Progenitor cell of endocrine pancreas (in vitro differentiated cells): ENCODE measurements at regions not wholly inside any gene's neighbourhood (a gene's known extent, or its start where the extent isn't known, plus 50 kb on each side); places are given as distances from the start of the nearest gene placed in this dataset.

ENCODE experiments used
- DNase-seq: peaks from one replicate; pipeline ENCODE4 v3.0.0; 2021; ENCODE audit warnings: low spot score; ENCODE audit not compliant: unreplicated experiment
- H3K27ac Mint-ChIP-seq: 2 replicates; pipeline ENCODE4 v1.8.0; 2021; ENCODE audit warnings: mild to moderate bottlenecking, moderate library complexity, mixed read lengths
- H3K27me3 Mint-ChIP-seq: 2 replicates; pipeline ENCODE4 v1.8.0; 2021; ENCODE audit warnings: mixed read lengths
- H3K36me3 Mint-ChIP-seq: 2 replicates; pipeline ENCODE4 v1.8.0; 2022; ENCODE audit warnings: mixed read lengths; ENCODE audit not compliant: insufficient read depth
- H3K4me1 Mint-ChIP-seq: 2 replicates; pipeline ENCODE4 v1.8.0; 2021; ENCODE audit warnings: low read depth, mixed read lengths
- H3K4me3 Mint-ChIP-seq: 2 replicates; pipeline ENCODE4 v1.8.0; 2021; ENCODE audit warnings: low read depth, mild to moderate bottlenecking, moderate library complexity, mixed read lengths
- H3K9me3 Mint-ChIP-seq: 2 replicates; pipeline ENCODE4 v1.8.0; 2021; ENCODE audit warnings: low read depth, mixed read lengths
- TF ChIP-seq, protein P1 (sequence below): fragments of 200-600 bp; sonication (generic); IDR thresholded peaks from one replicate; pipeline ENCODE4 v1.5.0; 2021; ENCODE audit warnings: antibody characterized with exemption, mild to moderate bottlenecking; ENCODE audit not compliant: unreplicated experiment

DNA sequence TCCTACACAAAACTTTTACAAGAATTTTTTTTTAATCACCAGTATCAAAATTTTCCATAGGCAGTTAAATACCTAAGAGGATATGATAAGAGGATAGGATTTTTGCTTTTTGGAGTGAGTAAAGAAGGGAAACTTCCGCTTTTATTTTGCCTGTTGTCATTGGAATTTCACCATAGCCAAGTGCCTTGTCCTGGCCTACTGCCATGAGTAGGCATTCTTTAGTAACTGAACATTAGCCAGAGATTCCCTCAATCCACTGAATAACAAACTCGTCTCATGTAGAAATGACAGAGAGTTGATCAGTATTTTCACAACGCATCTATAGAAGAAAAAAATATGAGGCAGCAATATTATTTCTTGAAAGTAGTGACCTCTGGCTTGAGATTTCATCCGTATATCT, 289.6 kb upstream of the ADAMTSL1 start:
- no peak for DNase-seq
- Mint-ChIP-seq H3K4me1 (peaks cover 4% of the 10 kb centered on the region), H3K4me3 (no peak overlapping the region)

DNA sequence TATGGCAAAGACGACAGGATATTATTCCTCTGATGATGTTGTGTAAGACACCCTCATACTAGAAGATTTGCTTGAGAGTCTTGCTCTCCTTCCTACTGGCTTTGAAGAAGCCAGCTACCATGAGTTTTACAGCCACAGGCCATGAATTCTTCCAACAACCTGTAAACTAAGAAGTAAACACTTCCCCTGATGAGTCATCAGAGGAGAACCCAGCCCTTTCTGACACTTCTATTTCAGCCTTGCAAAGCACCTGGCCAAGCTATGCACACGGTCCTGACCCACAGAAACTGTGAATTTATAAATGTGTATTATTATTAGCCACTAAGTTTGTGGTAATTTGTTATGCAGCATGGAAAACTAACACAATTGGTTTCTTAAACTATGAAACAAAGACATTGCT, 288.8 kb upstream of the ADAMTSL1 start:
- no peak overlapping the region for H3K27ac Mint-ChIP-seq
- H3K27me3 Mint-ChIP-seq: no peaks in the 10 kb centered on the region
- H3K9me3 Mint-ChIP-seq: no peaks in the 10 kb centered on the region
- peaks cover 10% of the 10 kb centered on the region for H3K4me1 Mint-ChIP-seq
- TF ChIP-seq, protein P1, sequence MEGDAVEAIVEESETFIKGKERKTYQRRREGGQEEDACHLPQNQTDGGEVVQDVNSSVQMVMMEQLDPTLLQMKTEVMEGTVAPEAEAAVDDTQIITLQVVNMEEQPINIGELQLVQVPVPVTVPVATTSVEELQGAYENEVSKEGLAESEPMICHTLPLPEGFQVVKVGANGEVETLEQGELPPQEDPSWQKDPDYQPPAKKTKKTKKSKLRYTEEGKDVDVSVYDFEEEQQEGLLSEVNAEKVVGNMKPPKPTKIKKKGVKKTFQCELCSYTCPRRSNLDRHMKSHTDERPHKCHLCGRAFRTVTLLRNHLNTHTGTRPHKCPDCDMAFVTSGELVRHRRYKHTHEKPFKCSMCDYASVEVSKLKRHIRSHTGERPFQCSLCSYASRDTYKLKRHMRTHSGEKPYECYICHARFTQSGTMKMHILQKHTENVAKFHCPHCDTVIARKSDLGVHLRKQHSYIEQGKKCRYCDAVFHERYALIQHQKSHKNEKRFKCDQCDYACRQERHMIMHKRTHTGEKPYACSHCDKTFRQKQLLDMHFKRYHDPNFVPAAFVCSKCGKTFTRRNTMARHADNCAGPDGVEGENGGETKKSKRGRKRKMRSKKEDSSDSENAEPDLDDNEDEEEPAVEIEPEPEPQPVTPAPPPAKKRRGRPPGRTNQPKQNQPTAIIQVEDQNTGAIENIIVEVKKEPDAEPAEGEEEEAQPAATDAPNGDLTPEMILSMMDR: no peak
- no peak overlapping the region for H3K4me3 Mint-ChIP-seq
- no peak for DNase-seq
- H3K36me3 Mint-ChIP-seq: no peaks in the 10 kb centered on the region

More for the DNA sequence above, 289.6 kb upstream of the ADAMTSL1 start:
- H3K36me3 Mint-ChIP-seq: no peaks in the 10 kb centered on the region
- no peak overlapping the region for H3K27ac Mint-ChIP-seq
- H3K27me3 Mint-ChIP-seq: no peaks in the 10 kb centered on the region
- TF ChIP-seq, protein P1: no peak
- H3K9me3 Mint-ChIP-seq: peaks cover under 1% of the 10 kb centered on the region

DNA sequence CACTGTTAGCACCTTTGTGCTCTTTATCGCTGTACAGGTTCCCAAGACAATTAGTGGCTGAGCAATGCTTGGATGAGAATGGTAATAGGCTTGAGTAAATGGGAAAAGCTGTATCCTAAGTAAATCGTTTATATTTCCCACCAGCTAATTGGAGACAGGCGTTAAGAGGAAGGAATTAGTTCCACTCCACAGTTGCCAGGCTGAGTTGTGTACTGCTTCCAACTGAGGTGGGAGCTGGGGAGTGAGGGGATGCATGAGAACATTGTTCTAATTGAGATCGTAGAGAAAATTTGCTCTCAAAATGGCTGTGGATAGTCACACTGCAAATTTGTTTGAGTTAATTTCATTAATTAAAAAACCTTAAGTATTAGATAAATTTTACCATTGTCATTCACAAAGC, 285.0 kb upstream of the ADAMTSL1 start:
- H3K4me3 Mint-ChIP-seq: no peak overlapping the region

DNA sequence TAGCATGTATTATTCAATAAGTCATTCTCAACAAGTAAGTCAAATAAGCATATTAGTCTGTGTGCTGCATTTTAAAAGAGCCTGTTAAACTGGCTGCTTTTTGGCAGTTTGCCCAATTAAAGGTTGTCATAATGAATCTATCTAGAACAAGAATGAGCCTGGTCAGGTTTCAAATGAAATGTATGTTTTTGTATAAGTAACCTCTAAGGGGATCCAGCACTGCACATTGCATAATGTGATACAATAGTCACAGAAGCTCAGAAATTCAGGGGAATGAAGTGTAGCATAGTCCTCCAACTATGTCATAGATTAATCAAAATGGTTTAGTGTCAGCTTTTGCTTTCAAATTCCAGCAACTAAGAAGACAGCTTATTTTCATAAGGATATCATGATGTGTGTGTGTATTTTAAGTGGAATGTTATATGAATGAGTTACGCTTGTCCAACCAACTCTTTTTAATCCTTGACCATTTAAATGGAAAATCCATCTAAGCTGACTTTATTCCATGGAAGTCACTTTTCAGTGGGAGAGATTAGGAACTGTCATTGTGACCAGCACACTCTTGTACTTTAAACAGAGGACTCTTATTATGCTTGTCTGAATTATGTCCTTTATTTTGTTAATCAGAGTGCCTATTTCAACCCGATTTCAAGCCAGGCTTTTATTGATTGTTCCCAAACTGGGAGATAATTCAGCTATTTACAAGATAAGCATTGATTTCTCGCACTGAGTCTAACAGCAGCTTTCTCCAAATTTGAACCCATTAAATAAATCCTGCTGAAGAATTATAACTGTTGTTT, 283.9 kb upstream of the ADAMTSL1 start:
- H3K36me3 Mint-ChIP-seq: no peaks in the 10 kb centered on the region
- DNase-seq: no peak
- TF ChIP-seq, protein P1: no peak
- no peaks in the 10 kb centered on the region for H3K9me3 Mint-ChIP-seq
- H3K27me3 Mint-ChIP-seq: peaks cover 11% of the 10 kb centered on the region
- peaks cover 15% of the 10 kb centered on the region for H3K4me1 Mint-ChIP-seq
- no peak overlapping the region for H3K27ac Mint-ChIP-seq
- no peak overlapping the region for H3K4me3 Mint-ChIP-seq

More for the DNA sequence above, 285.0 kb upstream of the ADAMTSL1 start:
- Mint-ChIP-seq H3K4me1 (peaks cover 15% of the 10 kb centered on the region), H3K27me3 (peaks cover 6% of the 10 kb centered on the region), H3K9me3 (no peaks in the 10 kb centered on the region), H3K36me3 (no peaks in the 10 kb centered on the region), H3K27ac (no peak overlapping the region)
- TF ChIP-seq, protein P1: no peak
- DNase-seq: no peak

DNA sequence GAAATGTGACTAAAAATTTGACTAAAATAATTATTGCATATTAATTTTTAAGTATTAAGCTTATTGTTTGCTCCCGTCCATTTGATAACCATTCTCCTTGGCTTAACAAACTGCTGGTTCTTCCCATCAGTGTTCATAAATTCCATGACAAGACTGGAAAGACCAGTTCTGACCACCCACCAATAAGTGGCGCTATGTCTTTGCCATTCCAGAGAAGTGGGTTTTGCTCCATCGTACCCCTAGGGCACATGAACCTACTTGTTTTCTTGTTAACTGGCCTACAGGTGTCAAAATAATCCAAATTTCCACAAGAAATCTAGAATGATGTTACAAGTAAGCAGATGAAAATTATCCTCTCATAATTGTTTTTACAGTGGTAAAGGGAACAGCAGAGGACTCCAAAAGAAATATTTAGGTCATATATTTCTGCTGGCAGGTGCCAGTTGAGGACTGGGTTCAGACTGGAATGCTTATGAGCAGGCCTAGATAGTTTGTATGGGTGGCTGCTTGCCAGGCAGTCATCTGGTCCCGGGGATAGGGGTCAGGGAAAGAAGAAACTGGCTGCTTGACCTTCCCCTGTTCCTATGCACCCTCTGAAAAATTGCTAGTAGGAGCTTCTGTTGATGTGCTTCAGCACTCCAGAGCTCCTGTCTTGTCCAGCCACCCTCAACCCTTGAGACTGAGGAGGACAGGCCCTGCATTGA, 283.1 kb upstream of the ADAMTSL1 start:
- no peak for DNase-seq
- TF ChIP-seq, protein P1: peak; percentile 24
- H3K27ac Mint-ChIP-seq: peak overlapping the region; percentile 25
- peaks cover 15% of the 10 kb centered on the region for H3K4me1 Mint-ChIP-seq
- H3K36me3 Mint-ChIP-seq: no peaks in the 10 kb centered on the region
- H3K27me3 Mint-ChIP-seq: peaks cover 11% of the 10 kb centered on the region
- no peaks in the 10 kb centered on the region for H3K9me3 Mint-ChIP-seq
- H3K4me3 Mint-ChIP-seq: no peak overlapping the region
